Ascending aorta (tissue), 2 donors: ENCODE measurements at regions not wholly inside any gene's neighbourhood (a gene's known extent, or its start where the extent isn't known, plus 50 kb on each side); places are given as distances from the start of the nearest gene placed in this dataset.

Experiments
- DNase-seq, 2 donors: peaks; one replicate each; pipeline ENCODE4 v3.0.0-alpha.2; 2019; ENCODE audit warnings: low spot score in 2 of 2
- H3K27ac ChIP-seq, 2 donors: fragments of 200-600 bp; sonication (generic); one replicate each; pipeline ENCODE4 v1.5.1; 2016 to 2017; ENCODE audit warnings: mild to moderate bottlenecking in 1 of 2
- H3K27me3 ChIP-seq: fragments of 200-600 bp; sonication (generic); one replicate; pipeline ENCODE4 v1.5.1; 2017
- H3K36me3 ChIP-seq, 2 donors: fragments of 200-600 bp; sonication (generic); one replicate each; pipeline ENCODE4 v1.5.1; 2016
- H3K4me1 ChIP-seq, 2 donors: fragments of 200-600 bp; sonication (generic); one replicate each; pipeline ENCODE4 v1.5.1; 2016 to 2017; ENCODE audit warnings: mild to moderate bottlenecking in 1 of 2
- H3K4me3 ChIP-seq, 2 donors: fragments of 200-600 bp; sonication (generic); one replicate each; pipeline ENCODE4 v1.5.1; 2016 to 2017; ENCODE audit warnings: mild to moderate bottlenecking in 1 of 2
- H3K9me3 ChIP-seq, 2 donors: fragments of 200-600 bp; sonication (generic); one replicate each; pipeline ENCODE4 v1.5.1; 2016
- intact Hi-C: fragments of 100-400 bp; cut with DNase I; formaldehyde crosslinking; loops from one replicate; pipeline ENCODE4 v1.15.1; 2023
- TF ChIP-seq, protein P1 (sequence below), 3 experiments: fragments of 200-600 bp in 2 of 3; fragments of 450-650 bp in 1 of 3; sonication (generic) in 2 of 3; IDR thresholded peaks; one replicate each; pipeline ENCODE4 v1.5.1; 2016 to 2019; ENCODE audit warnings: antibody characterized with exemption in 3 of 3, mild to moderate bottlenecking in 1 of 3, moderate library complexity in 1 of 3

DNA sequence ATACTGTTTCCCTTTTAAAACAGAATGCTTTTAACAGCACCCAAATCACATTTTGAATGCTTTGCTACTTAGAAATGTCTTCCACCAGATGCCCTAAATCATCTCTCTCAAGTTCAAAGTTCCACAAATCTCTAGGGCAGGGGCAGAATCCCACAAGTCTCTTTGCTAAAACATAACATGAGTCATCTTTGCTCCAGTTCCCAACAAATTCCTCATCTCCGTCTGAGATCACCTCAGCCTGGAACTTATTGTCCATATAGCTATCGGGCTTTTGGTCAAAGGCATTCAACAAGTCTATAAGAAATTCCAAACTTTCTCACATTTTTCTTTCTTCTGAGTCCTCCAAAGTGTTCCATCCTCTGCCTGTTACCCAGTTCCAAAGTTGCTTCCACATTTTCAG, 1374.5 kb upstream of the NXPH2 start:
- Histone ChIP-seq H3K4me3 (no peak overlapping the region), H3K27ac (no peak overlapping the region), H3K27me3 (no peaks in the 10 kb centered on the region), H3K9me3 (no peaks in the 10 kb centered on the region), H3K36me3 (no peaks in the 10 kb centered on the region), H3K4me1 (no peaks in the 10 kb centered on the region)
- intact Hi-C loops, result no loop called here
- TF ChIP-seq, protein P1, sequence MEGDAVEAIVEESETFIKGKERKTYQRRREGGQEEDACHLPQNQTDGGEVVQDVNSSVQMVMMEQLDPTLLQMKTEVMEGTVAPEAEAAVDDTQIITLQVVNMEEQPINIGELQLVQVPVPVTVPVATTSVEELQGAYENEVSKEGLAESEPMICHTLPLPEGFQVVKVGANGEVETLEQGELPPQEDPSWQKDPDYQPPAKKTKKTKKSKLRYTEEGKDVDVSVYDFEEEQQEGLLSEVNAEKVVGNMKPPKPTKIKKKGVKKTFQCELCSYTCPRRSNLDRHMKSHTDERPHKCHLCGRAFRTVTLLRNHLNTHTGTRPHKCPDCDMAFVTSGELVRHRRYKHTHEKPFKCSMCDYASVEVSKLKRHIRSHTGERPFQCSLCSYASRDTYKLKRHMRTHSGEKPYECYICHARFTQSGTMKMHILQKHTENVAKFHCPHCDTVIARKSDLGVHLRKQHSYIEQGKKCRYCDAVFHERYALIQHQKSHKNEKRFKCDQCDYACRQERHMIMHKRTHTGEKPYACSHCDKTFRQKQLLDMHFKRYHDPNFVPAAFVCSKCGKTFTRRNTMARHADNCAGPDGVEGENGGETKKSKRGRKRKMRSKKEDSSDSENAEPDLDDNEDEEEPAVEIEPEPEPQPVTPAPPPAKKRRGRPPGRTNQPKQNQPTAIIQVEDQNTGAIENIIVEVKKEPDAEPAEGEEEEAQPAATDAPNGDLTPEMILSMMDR (IDR thresholded peaks at IDR 0.05), result no peak
- no peak for DNase-seq

DNA sequence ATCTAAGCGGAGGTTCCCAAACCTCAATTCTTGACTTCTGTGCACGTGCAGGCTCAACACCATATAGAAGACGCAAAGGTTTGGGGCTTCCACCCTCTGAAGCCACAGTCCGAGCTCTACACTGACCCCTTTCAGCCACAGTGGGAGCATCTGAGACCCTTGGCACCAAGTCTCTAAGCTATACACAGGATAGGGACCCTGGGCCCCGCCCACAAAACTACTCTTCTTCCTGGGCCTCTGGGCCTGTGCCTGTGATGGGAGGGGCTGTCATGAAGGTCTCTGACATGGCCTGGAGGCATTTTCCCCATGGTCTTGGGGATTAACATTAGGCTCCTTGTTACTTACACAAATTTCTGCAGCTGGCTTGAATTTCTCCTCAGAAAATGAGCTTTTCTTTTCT, 1374.1 kb upstream of the NXPH2 start:
- no peak for DNase-seq
- Histone ChIP-seq H3K36me3 (no peaks in the 10 kb centered on the region), H3K4me1 (no peaks in the 10 kb centered on the region), H3K27ac (no peak overlapping the region), H3K4me3 (no peak overlapping the region), H3K27me3 (no peaks in the 10 kb centered on the region), H3K9me3 (no peaks in the 10 kb centered on the region)
- TF ChIP-seq, protein P1 (IDR thresholded peaks at IDR 0.05), result no peak
- intact Hi-C loops, result no loop called here

DNA sequence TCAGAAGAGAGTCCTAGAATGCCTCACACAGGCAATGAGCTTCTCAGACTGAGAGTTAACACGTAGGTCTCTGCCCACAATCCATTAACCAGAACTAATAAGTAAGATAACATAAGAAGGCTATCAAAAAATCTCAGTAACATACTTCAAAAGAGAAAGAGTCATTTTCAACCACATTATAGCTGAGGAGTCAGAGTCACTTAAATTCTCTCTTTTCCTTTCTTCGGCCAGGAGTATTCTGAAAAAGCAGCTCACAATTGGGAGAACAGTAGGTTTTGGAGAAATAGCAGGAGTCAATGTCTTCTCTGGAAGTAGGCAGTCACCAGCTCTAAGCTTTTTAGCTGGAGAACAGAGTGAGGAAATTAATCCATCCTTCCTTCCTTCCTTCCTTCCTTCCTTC, 1364.4 kb upstream of the NXPH2 start:
- no peak overlapping the region for H3K27ac ChIP-seq
- TF ChIP-seq, protein P1 (IDR thresholded peaks at IDR 0.05), result no peak
- no peaks in the 10 kb centered on the region for H3K27me3 ChIP-seq
- DNase-seq, result no peak
- no peak overlapping the region for H3K4me3 ChIP-seq
- intact Hi-C loops, result no loop called here
- no peaks in the 10 kb centered on the region for H3K4me1 ChIP-seq
- no peaks in the 10 kb centered on the region for H3K36me3 ChIP-seq
- no peaks in the 10 kb centered on the region for H3K9me3 ChIP-seq

DNA sequence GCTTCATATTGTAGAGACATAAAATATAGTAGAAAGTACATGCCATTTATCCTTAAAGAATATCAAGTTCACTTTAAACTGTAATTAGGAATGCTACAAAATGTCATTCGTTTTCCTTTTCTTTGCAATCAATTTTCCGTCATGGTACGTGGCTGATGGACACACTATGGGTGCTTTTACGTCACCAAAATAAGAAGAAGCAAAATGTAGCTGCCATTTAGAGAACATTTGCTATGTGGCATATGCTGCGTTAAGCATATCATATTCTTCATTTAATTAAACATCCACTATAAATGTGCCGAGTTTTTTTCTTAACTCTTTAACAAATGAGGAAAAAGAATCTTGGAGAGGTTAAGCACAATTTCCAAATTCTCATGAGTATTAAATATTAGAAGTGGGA, 1358.5 kb upstream of the NXPH2 start:
- Histone ChIP-seq H3K36me3 (no peaks in the 10 kb centered on the region), H3K4me1 (no peaks in the 10 kb centered on the region), H3K27me3 (no peaks in the 10 kb centered on the region), H3K9me3 (no peaks in the 10 kb centered on the region), H3K4me3 (no peak overlapping the region), H3K27ac (no peak overlapping the region)
- intact Hi-C loops, result no loop called here
- TF ChIP-seq, protein P1 (IDR thresholded peaks at IDR 0.05), result no peak
- no peak for DNase-seq

DNA sequence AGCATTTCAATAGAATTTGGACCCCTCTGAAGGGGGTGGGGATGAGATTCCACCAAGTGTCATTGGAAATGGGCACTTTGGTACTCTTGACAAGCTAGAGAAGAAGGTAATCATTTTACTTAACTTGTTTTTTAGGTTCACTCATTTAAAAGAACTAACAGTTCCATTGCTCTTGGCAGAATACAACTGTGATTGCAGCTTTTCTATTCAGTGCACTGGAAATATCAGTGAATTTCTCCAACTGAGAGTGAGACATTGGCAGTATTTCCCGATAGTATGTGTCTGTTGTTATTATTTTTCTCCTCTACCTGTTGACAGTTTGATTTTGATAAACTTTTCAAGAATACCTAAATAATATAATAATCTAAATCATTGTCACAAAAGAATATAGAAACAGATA, 1356.7 kb upstream of the NXPH2 start:
- H3K36me3 ChIP-seq, result no peaks in the 10 kb centered on the region
- intact Hi-C loops, result no loop called here
- no peaks in the 10 kb centered on the region for H3K4me1 ChIP-seq

DNA sequence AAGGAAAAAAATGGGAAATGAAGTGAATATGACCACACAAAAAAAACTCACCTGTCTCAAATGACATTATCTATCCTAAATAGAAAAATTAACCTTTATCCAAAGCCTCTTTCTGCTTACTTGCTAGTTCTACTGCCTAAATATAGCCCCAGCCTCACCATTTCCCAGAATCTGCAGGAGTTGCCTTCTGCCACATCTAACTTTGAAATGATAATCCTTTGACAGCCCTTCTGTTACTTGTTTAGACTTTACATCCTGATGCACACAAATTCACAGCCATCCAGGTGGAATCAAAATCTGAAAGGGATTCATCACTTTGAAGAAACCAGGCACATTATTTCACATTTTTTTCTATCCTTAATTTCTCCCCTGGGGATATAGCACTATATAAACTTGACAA, 1356.2 kb upstream of the NXPH2 start:
- Histone ChIP-seq H3K36me3 (no peaks in the 10 kb centered on the region), H3K4me3 (no peak overlapping the region), H3K27me3 (no peaks in the 10 kb centered on the region), H3K27ac (no peak overlapping the region), H3K4me1 (no peaks in the 10 kb centered on the region), H3K9me3 (no peaks in the 10 kb centered on the region)
- no peak for DNase-seq
- intact Hi-C loops, result no loop called here
- TF ChIP-seq, protein P1 (IDR thresholded peaks at IDR 0.05), result no peak

More for the DNA sequence above, 1356.7 kb upstream of the NXPH2 start:
- H3K27ac ChIP-seq, result no peak overlapping the region
- H3K4me3 ChIP-seq, result no peak overlapping the region
- TF ChIP-seq, protein P1 (IDR thresholded peaks at IDR 0.05), result no peak
- DNase-seq, result no peak
- H3K9me3 ChIP-seq, result no peaks in the 10 kb centered on the region
- H3K27me3 ChIP-seq, result no peaks in the 10 kb centered on the region
